ENCODE measurements at regions not wholly inside any gene's neighbourhood (a gene's known extent, or its start where the extent isn't known, plus 50 kb on each side); places are given as distances from the start of the nearest gene placed in this dataset.

DNA sequence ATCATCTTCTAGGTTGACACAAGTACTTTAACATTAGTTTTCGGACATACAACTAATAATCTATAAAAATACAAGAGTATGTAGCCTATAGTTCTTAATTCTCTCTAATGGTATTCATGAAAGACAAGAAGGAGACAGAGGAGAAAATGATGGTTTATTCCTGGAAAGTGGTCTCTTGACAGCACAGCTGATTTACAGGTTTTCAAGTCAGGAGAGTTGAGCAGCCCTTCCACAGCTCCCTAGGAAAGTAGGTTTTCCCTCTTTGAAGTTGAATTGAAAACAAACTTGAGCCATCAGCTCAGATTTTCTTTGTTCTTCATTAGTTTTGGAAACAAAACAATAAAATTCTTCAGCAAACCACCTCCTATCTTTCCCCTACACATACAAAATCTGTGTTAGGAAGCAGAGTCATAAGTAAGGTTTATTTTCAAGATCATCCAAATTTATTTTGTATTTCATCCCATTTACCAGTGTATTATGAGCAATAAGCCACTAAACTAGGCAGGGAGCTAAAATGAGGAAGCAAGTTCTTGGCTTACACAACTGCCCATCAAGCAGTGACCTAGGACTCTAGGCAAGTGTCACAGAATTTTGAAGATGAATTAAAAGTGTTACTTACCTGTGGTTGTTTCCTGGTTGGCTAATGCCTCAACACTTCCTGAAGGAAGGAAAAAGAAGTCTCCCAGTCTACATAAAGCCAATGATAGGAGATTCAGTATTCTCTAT, 357.0 kb downstream of the BCAT1 start:
- Histone ChIP-seq H3K79me2 (ENCODE audit: control insufficient read depth, insufficient read depth, low read length, poor library complexity) (no peaks in the 10 kb centered on the region), H4K91ac (ENCODE audit: low read depth, low read length) (no peak overlapping the region), H3K4me2 (ENCODE audit: low read length) (no peak overlapping the region), H3K27ac (ENCODE audit: low read depth, low read length) (no peak overlapping the region), H2BK120ac (ENCODE audit: insufficient read depth, low read length, poor library complexity) (no peak overlapping the region), H3K23ac (ENCODE audit: low read length) (no peak overlapping the region), H3K18ac (ENCODE audit: low read length) (no peak overlapping the region), H4K12ac (ENCODE audit: low read depth, low read length) (no peak overlapping the region), H3K4me3 (ENCODE audit: low read depth, low read length) (no peak overlapping the region), H3K79me1 (ENCODE audit: low read length) (no peaks in the 10 kb centered on the region), H2BK5ac (ENCODE audit: low read depth, low read length, poor library complexity) (no peak overlapping the region), H3K9ac (ENCODE audit: low read length) (no peak overlapping the region), H3K4me1 (ENCODE audit: control insufficient read depth in 1 of 2, insufficient read depth in 2 of 2, low read length in 2 of 2) (no peaks in the 10 kb centered on the region), H3K14ac (ENCODE audit: low read length) (no peak overlapping the region), H2AFZ (ENCODE audit: insufficient read depth, low read length, poor library complexity) (no peak overlapping the region), H3K4ac (ENCODE audit: low read depth, low read length) (no peak overlapping the region), H3K36me3 (ENCODE audit: control insufficient read depth in 1 of 2, insufficient read depth in 2 of 2, low read length in 2 of 2) (no peaks in the 10 kb centered on the region), H3K27me3 (ENCODE audit: insufficient read depth, low read length) (no peaks in the 10 kb centered on the region), H2AK5ac (ENCODE audit: low read length) (no peak overlapping the region), H4K8ac (ENCODE audit: low read depth, low read length) (no peak overlapping the region), H2BK12ac (ENCODE audit: low read length) (no peak overlapping the region), H3K9me3 (ENCODE audit: insufficient read depth, low read depth, low read length) (no peaks in the 10 kb centered on the region)
- no CpG with 5 or more reads among the region's 1 CpG for WGBS (ENCODE audit: extremely low coverage, insufficient coverage, insufficient read length)
- no peak for DNase-seq

DNA sequence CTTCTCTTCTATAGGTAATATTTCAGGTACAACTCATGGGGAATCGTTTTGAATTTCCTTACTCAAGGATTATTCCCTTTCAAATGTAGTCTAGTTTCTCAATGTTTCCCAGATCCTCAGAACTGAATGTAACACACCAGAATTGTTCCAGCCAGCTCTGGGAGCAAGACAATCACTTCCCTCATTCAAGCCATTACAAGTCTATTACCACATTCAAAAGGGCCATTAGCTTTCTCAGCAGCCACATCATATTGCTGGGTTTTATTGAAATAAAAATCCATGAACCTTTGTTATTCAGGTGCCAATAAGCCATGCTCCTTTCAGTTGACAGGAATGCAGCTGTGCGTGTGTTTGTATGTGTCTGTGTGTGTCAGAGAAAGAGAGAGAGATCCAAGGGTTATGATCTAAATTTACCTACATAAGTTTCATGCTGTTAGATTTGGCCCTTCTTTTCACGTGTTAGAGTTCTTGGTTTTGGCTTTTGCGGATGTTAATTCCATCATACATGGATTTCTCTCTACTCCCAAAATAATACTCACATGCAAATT, 357.7 kb downstream of the BCAT1 start:
- Histone ChIP-seq H3K18ac (ENCODE audit: low read length) (no peak overlapping the region), H2AFZ (ENCODE audit: insufficient read depth, low read length, poor library complexity) (no peak overlapping the region), H3K23ac (ENCODE audit: low read length) (no peak overlapping the region), H2BK120ac (ENCODE audit: insufficient read depth, low read length, poor library complexity) (no peak overlapping the region), H3K4ac (ENCODE audit: low read depth, low read length) (no peak overlapping the region), H3K27ac (ENCODE audit: low read depth, low read length) (no peak overlapping the region), H4K8ac (ENCODE audit: low read depth, low read length) (no peak overlapping the region), H2BK5ac (ENCODE audit: low read depth, low read length, poor library complexity) (no peak overlapping the region), H3K79me1 (ENCODE audit: low read length) (no peaks in the 10 kb centered on the region), H3K4me2 (ENCODE audit: low read length) (no peak overlapping the region), H2AK5ac (ENCODE audit: low read length) (no peak overlapping the region), H3K36me3 (ENCODE audit: control insufficient read depth in 1 of 2, insufficient read depth in 2 of 2, low read length in 2 of 2) (no peaks in the 10 kb centered on the region), H3K27me3 (ENCODE audit: insufficient read depth, low read length) (no peaks in the 10 kb centered on the region), H3K79me2 (ENCODE audit: control insufficient read depth, insufficient read depth, low read length, poor library complexity) (no peaks in the 10 kb centered on the region), H4K91ac (ENCODE audit: low read depth, low read length) (no peak overlapping the region), H3K4me1 (ENCODE audit: control insufficient read depth in 1 of 2, insufficient read depth in 2 of 2, low read length in 2 of 2) (no peaks in the 10 kb centered on the region), H3K9ac (ENCODE audit: low read length) (no peak overlapping the region), H4K12ac (ENCODE audit: low read depth, low read length) (no peak overlapping the region), H3K4me3 (ENCODE audit: low read depth, low read length) (no peak overlapping the region), H3K14ac (ENCODE audit: low read length) (no peak overlapping the region), H3K9me3 (ENCODE audit: insufficient read depth, low read depth, low read length) (no peaks in the 10 kb centered on the region), H2BK12ac (ENCODE audit: low read length) (no peak overlapping the region)
- no peak for DNase-seq
- WGBS (ENCODE audit: extremely low coverage, insufficient coverage, insufficient read length): no CpG with 5 or more reads among the region's 4 CpGs

DNA sequence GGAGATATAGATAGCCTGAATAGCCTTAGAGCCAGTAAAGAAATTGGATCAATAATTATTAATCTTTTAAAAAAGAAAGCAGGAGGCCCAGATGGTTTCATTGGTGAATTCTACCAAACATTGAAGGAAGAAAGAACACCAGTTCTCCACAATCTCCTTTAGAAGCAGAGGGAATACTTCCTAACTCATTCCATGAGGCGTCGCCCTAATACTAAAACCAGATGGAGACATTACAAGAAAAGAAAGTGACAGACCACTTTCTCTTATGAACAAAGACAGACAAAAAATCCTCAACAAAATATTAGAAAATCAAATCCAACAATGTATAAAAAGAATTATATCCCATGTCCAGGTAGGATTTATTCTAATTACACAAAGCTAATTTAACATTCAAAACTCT, 362.6 kb downstream of the BCAT1 start:
- Histone ChIP-seq H3K23ac (ENCODE audit: low read length) (no peak overlapping the region), H3K79me2 (ENCODE audit: control insufficient read depth, insufficient read depth, low read length, poor library complexity) (no peaks in the 10 kb centered on the region), H2BK12ac (ENCODE audit: low read length) (no peak overlapping the region), H3K14ac (ENCODE audit: low read length) (no peak overlapping the region), H3K4me3 (ENCODE audit: low read depth, low read length) (no peak overlapping the region), H3K4me1 (ENCODE audit: control insufficient read depth in 1 of 2, insufficient read depth in 2 of 2, low read length in 2 of 2) (no peaks in the 10 kb centered on the region), H2BK120ac (ENCODE audit: insufficient read depth, low read length, poor library complexity) (no peak overlapping the region), H4K91ac (ENCODE audit: low read depth, low read length) (no peak overlapping the region), H3K4me2 (ENCODE audit: low read length) (no peak overlapping the region), H3K27me3 (ENCODE audit: insufficient read depth, low read length) (no peaks in the 10 kb centered on the region), H2BK5ac (ENCODE audit: low read depth, low read length, poor library complexity) (no peak overlapping the region), H4K12ac (ENCODE audit: low read depth, low read length) (no peak overlapping the region), H3K18ac (ENCODE audit: low read length) (no peak overlapping the region), H4K8ac (ENCODE audit: low read depth, low read length) (no peak overlapping the region), H2AK5ac (ENCODE audit: low read length) (no peak overlapping the region), H3K27ac (ENCODE audit: low read depth, low read length) (no peak overlapping the region), H3K36me3 (ENCODE audit: control insufficient read depth in 1 of 2, insufficient read depth in 2 of 2, low read length in 2 of 2) (no peaks in the 10 kb centered on the region), H3K9ac (ENCODE audit: low read length) (no peak overlapping the region), H3K4ac (ENCODE audit: low read depth, low read length) (no peak overlapping the region), H2AFZ (ENCODE audit: insufficient read depth, low read length, poor library complexity) (no peak overlapping the region), H3K9me3 (ENCODE audit: insufficient read depth, low read depth, low read length) (no peaks in the 10 kb centered on the region), H3K79me1 (ENCODE audit: low read length) (no peaks in the 10 kb centered on the region)
- DNase-seq: no peak
- WGBS (ENCODE audit: extremely low coverage, insufficient coverage, insufficient read length): no CpG with 5 or more reads among the region's 2 CpGs

DNA sequence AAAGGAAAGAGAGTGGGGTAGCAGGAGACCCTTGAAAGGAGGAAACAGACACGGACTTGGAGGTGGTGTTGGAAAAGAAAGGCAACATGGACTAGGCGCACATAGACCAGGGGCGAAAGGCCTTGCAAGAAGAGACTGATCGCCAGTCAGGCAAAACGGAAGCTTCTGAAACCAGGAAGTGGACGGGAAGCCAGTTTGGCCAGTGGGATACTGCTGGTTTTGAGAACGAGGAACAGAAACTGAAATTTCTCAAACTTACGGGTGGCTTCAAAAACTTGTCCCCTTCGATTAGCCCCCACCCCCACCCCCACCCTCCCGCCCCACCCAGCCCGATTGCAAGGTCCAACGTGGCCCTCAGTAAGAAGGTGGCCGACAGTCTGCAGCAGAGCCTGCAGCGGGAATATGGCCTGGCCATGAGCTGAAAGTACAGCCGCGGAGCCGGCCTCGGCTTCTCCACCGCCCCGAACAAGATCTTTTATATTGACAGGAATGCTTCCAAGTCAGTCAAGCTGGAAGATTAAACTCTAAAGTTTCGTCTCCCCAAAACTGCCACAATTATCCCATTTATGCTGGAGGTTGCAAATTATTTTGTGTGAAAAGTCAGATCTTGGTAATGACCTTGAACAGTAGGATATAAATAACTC, 364.7 kb downstream of the BCAT1 start:
- Histone ChIP-seq H3K4me3 (ENCODE audit: low read depth, low read length) (no peak overlapping the region), H3K23ac (ENCODE audit: low read length) (no peak overlapping the region), H3K18ac (ENCODE audit: low read length) (no peak overlapping the region), H2BK12ac (ENCODE audit: low read length) (no peak overlapping the region), H3K4me2 (ENCODE audit: low read length) (no peak overlapping the region), H3K79me2 (ENCODE audit: control insufficient read depth, insufficient read depth, low read length, poor library complexity) (no peaks in the 10 kb centered on the region), H3K14ac (ENCODE audit: low read length) (no peak overlapping the region), H3K36me3 (ENCODE audit: control insufficient read depth in 1 of 2, insufficient read depth in 2 of 2, low read length in 2 of 2) (no peaks in the 10 kb centered on the region), H2AK5ac (ENCODE audit: low read length) (no peak overlapping the region), H3K9me3 (ENCODE audit: insufficient read depth, low read depth, low read length) (no peaks in the 10 kb centered on the region), H2AFZ (ENCODE audit: insufficient read depth, low read length, poor library complexity) (no peak overlapping the region), H3K9ac (ENCODE audit: low read length) (no peak overlapping the region), H2BK5ac (ENCODE audit: low read depth, low read length, poor library complexity) (no peak overlapping the region), H4K8ac (ENCODE audit: low read depth, low read length) (no peak overlapping the region), H3K79me1 (ENCODE audit: low read length) (no peaks in the 10 kb centered on the region), H4K91ac (ENCODE audit: low read depth, low read length) (no peak overlapping the region), H3K27ac (ENCODE audit: low read depth, low read length) (no peak overlapping the region), H4K12ac (ENCODE audit: low read depth, low read length) (no peak overlapping the region), H3K4me1 (ENCODE audit: control insufficient read depth in 1 of 2, insufficient read depth in 2 of 2, low read length in 2 of 2) (no peaks in the 10 kb centered on the region), H2BK120ac (ENCODE audit: insufficient read depth, low read length, poor library complexity) (no peak overlapping the region), H3K4ac (ENCODE audit: low read depth, low read length) (no peak overlapping the region), H3K27me3 (ENCODE audit: insufficient read depth, low read length) (no peaks in the 10 kb centered on the region)
- WGBS (ENCODE audit: extremely low coverage, insufficient coverage, insufficient read length): no CpG with 5 or more reads among the region's 21 CpGs
- DNase-seq: no peak

Measured in trophoblast cell (in vitro differentiated cells and primary cell).